ENCODE measurements at regions not wholly inside any gene's neighbourhood (a gene's known extent, or its start where the extent isn't known, plus 50 kb on each side); places are given as distances from the start of the nearest gene placed in this dataset.
A peak's percentile ranks its signal among the peaks of the same experiment; 100 is the strongest.

- TF ChIP-seq TCF12 (IDR thresholded peaks at IDR 0.05) (no peak), TCF12 (CRISPR knock-in tag; IDR thresholded peaks at IDR 0.05) (no peak), MAX (IDR thresholded peaks at IDR 0.05) (no peak), ZNF446 (CRISPR knock-in tag; IDR thresholded peaks at IDR 0.05) (no peak), ZNF792 (CRISPR knock-in tag; IDR thresholded peaks at IDR 0.05) (0 out of 2 replicates have a peak, but pooled peaks have one; percentile 24), AKAP8 (CRISPR knock-in tag; IDR thresholded peaks at IDR 0.05) (no peak), ZNF564 (CRISPR knock-in tag; IDR thresholded peaks at IDR 0.05) (no peak), ZIK1 (CRISPR knock-in tag; IDR thresholded peaks at IDR 0.05; ENCODE audit: borderline replicate concordance, low read depth) (no peak), MAZ (IDR thresholded peaks at IDR 0.05; ENCODE audit: borderline replicate concordance, low read depth, low read length) (no peak), MAZ (CRISPR knock-in tag; IDR thresholded peaks at IDR 0.05; ENCODE audit: low read depth) (no peak), NR2F2 (IDR thresholded peaks at IDR 0.05; ENCODE audit: borderline replicate concordance, low read depth) (no peak), RAD21 (CRISPR knock-in tag; IDR thresholded peaks at IDR 0.05) (peak; percentile 84), MBNL3 (CRISPR knock-in tag; conservative IDR thresholded peaks at IDR 0.05) (no peak), SMC3 (IDR thresholded peaks at IDR 0.05; ENCODE audit: low read length) (peak; percentile 28; the same call in 1 of the 2 replicates), PCBP2 (optimal IDR thresholded peaks at IDR 0.05; ENCODE audit: low read depth, low read length, poor library complexity, severe bottlenecking) (no peak), ATF7 (IDR thresholded peaks at IDR 0.05) (no peak), ATF7 (CRISPR knock-in tag; IDR thresholded peaks at IDR 0.05) (no peak), NPAS2 (CRISPR knock-in tag; IDR thresholded peaks at IDR 0.05; ENCODE audit: borderline replicate concordance) (no peak), ZNF652 (CRISPR knock-in tag; IDR thresholded peaks at IDR 0.05; ENCODE audit: borderline replicate concordance, low read depth) (no peak), GABPA (IDR thresholded peaks at IDR 0.05; ENCODE audit: low read depth, low read length) (no peak), GABPA (CRISPR knock-in tag; IDR thresholded peaks at IDR 0.05; ENCODE audit: low read depth) (no peak), NBN (conservative IDR thresholded peaks at IDR 0.05) (no peak), ZNF124 (CRISPR knock-in tag; IDR thresholded peaks at IDR 0.05) (no peak), KDM5B (CRISPR knock-in tag; IDR thresholded peaks at IDR 0.05; ENCODE audit: borderline replicate concordance) (peak; percentile 35; the same call in 1 of the 2 replicates), KDM2A (CRISPR knock-in tag; IDR thresholded peaks at IDR 0.05; ENCODE audit: borderline replicate concordance, low read depth) (peak; percentile 63; the same call in 1 of the 2 replicates), ZNF552 (CRISPR knock-in tag; IDR thresholded peaks at IDR 0.05; ENCODE audit: borderline replicate concordance) (no peak), ZNF720 (CRISPR knock-in tag; IDR thresholded peaks at IDR 0.05) (no peak), ZZZ3 (CRISPR knock-in tag; IDR thresholded peaks at IDR 0.05; ENCODE audit: borderline replicate concordance) (no peak), ZNF724P (CRISPR knock-in tag; IDR thresholded peaks at IDR 0.05; ENCODE audit: borderline replicate concordance) (no peak), STAG1 (CRISPR knock-in tag; IDR thresholded peaks at IDR 0.05) (peak; percentile 84), JUN (CRISPR knock-in tag; IDR thresholded peaks at IDR 0.05) (no peak), PAWR (CRISPR knock-in tag; IDR thresholded peaks at IDR 0.05; ENCODE audit: borderline replicate concordance) (no peak)
- TF ChIP-seq, protein P1, sequence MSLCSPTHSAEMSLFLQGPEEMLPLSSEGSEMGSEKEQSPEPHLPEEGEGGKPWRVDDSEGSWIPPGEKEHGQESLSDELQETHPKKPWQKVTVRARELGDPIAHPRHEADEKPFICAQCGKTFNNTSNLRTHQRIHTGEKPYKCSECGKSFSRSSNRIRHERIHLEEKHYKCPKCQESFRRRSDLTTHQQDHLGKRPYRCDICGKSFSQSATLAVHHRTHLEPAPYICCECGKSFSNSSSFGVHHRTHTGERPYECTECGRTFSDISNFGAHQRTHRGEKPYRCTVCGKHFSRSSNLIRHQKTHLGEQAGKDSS (CRISPR knock-in tag; IDR thresholded peaks at IDR 0.05; ENCODE audit: borderline replicate concordance, low read depth) = no peak
- TF ChIP-seq, protein P2, sequence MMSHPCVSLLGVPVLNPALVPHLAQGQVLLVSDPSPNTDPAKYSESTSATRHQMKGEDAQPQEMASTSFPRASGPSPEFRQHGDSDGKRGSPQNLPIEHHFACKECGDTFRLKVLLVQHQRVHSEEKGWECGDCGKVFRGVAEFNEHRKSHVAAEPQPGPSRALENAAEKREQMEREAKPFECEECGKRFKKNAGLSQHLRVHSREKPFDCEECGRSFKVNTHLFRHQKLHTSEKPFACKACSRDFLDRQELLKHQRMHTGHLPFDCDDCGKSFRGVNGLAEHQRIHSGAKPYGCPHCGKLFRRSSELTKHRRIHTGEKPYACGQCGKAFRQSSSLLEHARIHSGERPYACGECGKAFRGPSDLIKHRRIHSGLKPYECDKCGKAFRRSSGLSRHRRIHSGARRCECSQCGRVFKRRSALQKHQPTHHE (CRISPR knock-in tag; IDR thresholded peaks at IDR 0.05; ENCODE audit: borderline replicate concordance) = no peak
These were observed 102.5 kb downstream of the RAMP3 start (continued) for GRCh38 chr7:45259966-45260646.
